Esophagus muscularis mucosa (tissue), 4 donors: ENCODE measurements at regions not wholly inside any gene's neighbourhood (a gene's known extent, or its start where the extent isn't known, plus 50 kb on each side); places are given as distances from the start of the nearest gene placed in this dataset.

Experiments
- DNase-seq: peaks from one replicate; pipeline ENCODE4 v3.0.0-alpha.2; 2017; ENCODE audit errors: extremely low spot score
- H3K27ac ChIP-seq, 4 donors: fragments of 200-600 bp; sonication (generic); replicated peaks in 1 of 4; 1 replicate in 3 of 4; 2 replicates in 1 of 4; pipeline ENCODE4 v1.5.1; 2016 to 2019; ENCODE audit warnings: mild to moderate bottlenecking in 1 of 4
- H3K27me3 ChIP-seq, 4 donors: fragments of 200-600 bp; sonication (generic); one replicate each; pipeline versions ENCODE4 v1.5.1 to v1.6.0; 2016 to 2019
- H3K36me3 ChIP-seq, 4 donors: fragments of 200-600 bp; sonication (generic); one replicate each; pipeline ENCODE4 v1.5.1; 2016 to 2019
- H3K4me1 ChIP-seq, 4 donors: fragments of 200-600 bp; sonication (generic); one replicate each; pipeline ENCODE4 v1.5.1; 2016 to 2019
- H3K4me3 ChIP-seq, 4 donors: fragments of 200-600 bp; sonication (generic); 1 replicate in 2 of 4; 2 replicates in 2 of 4; pipeline ENCODE4 v1.5.1; 2016 to 2019; ENCODE audit warnings: mild to moderate bottlenecking in 4 of 4, moderate library complexity in 1 of 4
- H3K9me3 ChIP-seq, 4 donors: fragments of 200-600 bp; sonication (generic); 1 replicate in 3 of 4; 2 replicates in 1 of 4; pipeline ENCODE4 v1.5.1; 2016 to 2019
- CTCF ChIP-seq, 3 experiments: fragments of 200-600 bp in 2 of 3; fragments of 450-650 bp in 1 of 3; sonication (generic) in 2 of 3; IDR thresholded peaks; one replicate each; pipeline ENCODE4 v1.5.1; 2017 to 2019; ENCODE audit warnings: antibody characterized with exemption in 3 of 3, mild to moderate bottlenecking in 2 of 3, moderate library complexity in 1 of 3
- EP300 ChIP-seq: sonication (generic); formaldehyde crosslinking; IDR thresholded peaks from one replicate; pipeline ENCODE4 v1.6.1; 2017; ENCODE audit warnings: antibody characterized with exemption
- POLR2A ChIP-seq: fragments of 450-650 bp; IDR thresholded peaks from one replicate; pipeline ENCODE4 v1.6.1; 2017; ENCODE audit warnings: antibody characterized with exemption, moderate library complexity, mild to moderate bottlenecking, low read depth
- POLR2AphosphoS5 ChIP-seq, 2 donors: sonication (generic); formaldehyde crosslinking; IDR thresholded peaks; one replicate each; pipeline ENCODE4 v1.6.1; 2017; ENCODE audit warnings: antibody characterized with exemption in 2 of 2
- WGBS: methylation state at CpG from one replicate; pipeline ENCODE4 v1.1.5; 2018; 5-methylcytosine and 5-hydroxymethylcytosine counted together
- intact Hi-C: fragments of 100-400 bp; cut with DNase I; formaldehyde crosslinking; loops from one replicate; pipeline ENCODE4 v1.15.1; 2023

DNA sequence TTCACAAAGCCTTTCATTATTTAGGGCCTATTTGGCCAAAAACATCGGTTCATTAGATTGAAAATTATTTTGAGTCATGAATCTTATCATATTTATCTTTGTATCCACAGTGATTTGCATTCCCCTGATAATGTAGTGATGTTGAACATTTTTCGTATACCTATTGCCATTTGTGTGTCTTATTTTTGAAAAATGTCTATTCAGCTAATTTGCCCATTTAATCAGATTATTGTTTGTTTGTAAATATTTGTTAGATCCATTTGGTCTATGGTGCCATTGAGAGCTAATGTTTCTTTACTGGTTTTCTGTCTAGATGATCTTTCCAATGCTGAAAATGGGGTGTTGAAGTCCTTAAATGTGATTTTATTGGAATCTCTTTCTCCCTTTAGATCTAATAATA is 439.2 kb upstream of the TYRP1 start:
- no peak for DNase-seq
- Histone ChIP-seq H3K36me3 (no peaks in the 10 kb centered on the region), H3K4me1 (no peaks in the 10 kb centered on the region), H3K9me3 (peaks cover 0 to 8% (median 4%) of the 10 kb centered on the region in 4 donors), H3K27me3 (no peaks in the 10 kb centered on the region), H3K27ac (no peak overlapping the region), H3K4me3 (no peak overlapping the region)
- intact Hi-C loops = no loop called here
- no peak for TF ChIP-seq CTCF (IDR thresholded peaks at IDR 0.05)
- no peak for TF ChIP-seq EP300
- WGBS = 37% methylated on average over 2 of the region's 2 CpGs

- no peaks in the 10 kb centered on the region for H3K36me3 ChIP-seq
- H3K9me3 ChIP-seq = no peaks in the 10 kb centered on the region
- H3K4me3 ChIP-seq = no peak overlapping the region
- no peaks in the 10 kb centered on the region for H3K27me3 ChIP-seq
- H3K27ac ChIP-seq = no peak overlapping the region
- TF ChIP-seq POLR2AphosphoS5 (IDR thresholded peaks at IDR 0.05) = no peak
- no peak for TF ChIP-seq CTCF (IDR thresholded peaks at IDR 0.05)
- intact Hi-C loops = no loop called here
- WGBS = 69% methylated on average over 2 of the region's 2 CpGs
- peaks cover 0 to 9% (median 4%) of the 10 kb centered on the region in 4 donors for H3K4me1 ChIP-seq
- no peak for DNase-seq
Observed at GRCh38 chr9:12266758-12267157, 426.4 kb upstream of the TYRP1 start.

DNA sequence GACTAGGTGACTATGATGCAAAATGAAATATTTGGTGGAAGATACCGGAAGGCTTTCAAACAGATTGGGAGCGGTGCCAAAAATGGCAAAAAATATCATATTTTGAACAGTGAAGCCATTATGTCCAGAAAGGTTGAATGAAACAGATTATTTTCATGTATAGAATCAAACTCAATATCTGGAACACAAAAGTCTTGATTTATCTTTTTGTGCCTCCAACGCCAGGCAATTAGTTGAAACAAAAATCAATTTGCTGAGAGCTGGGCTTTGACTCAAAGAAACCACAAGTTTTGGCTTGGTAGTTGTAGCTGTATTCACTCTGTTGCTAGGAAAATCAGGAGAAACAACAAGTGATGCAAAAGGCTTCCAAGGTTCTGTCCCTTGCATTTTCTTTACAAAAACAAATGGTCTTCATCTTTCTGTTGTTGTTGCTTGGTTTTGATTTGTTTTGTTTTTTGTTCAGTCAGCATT is 421.7 kb upstream of the TYRP1 start:
- no peak for DNase-seq
- Histone ChIP-seq H3K4me1 (peaks cover 0 to 42% (median 21%) of the 10 kb centered on the region in 4 donors), H3K9me3 (no peaks in the 10 kb centered on the region), H3K36me3 (no peaks in the 10 kb centered on the region), H3K27me3 (no peaks in the 10 kb centered on the region), H3K27ac (no peak overlapping the region), H3K4me3 (no peak overlapping the region)
- TF ChIP-seq POLR2AphosphoS5 (IDR thresholded peaks at IDR 0.05) = no peak
- no peak for TF ChIP-seq EP300
- TF ChIP-seq POLR2A = no peak
- TF ChIP-seq CTCF (IDR thresholded peaks at IDR 0.05) = no peak
- intact Hi-C loops = no loop called here
- 44% methylated on average over 3 of the region's 3 CpGs for WGBS

DNA sequence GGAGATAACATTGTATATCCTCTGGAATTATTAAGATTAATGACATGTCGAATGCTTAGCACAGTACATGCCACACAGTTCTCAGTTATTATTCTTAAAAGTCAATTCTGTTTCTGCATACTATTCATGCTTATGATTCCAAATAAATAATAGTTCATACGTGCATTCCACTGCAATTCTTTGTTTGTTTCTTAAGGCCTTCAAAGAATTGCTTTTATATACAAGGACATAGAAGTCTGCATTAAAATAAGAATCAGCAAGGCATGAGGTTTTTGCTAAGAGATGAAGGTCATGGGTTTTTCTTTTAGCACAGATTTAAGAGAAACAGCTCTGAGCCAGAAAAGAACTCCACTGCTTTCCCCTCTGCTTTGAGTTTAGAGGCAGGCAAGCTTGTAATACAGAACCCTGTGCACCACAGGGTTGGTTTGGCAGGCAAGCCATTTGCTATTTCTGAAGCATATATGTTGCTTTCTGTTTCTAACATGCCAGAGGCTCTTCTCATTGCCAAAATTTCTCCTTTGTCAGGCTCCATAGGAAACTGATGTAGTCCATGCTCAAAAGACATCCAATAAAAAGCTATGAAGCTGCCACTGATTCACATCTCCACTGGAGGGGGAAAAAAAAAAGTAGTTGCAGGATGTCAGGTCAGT is 420.6 kb upstream of the TYRP1 start:
- 41% methylated on average over 2 of the region's 2 CpGs for WGBS
- H3K27ac ChIP-seq = no peak overlapping the region
- H3K4me3 ChIP-seq = no peak overlapping the region
- no peaks in the 10 kb centered on the region for H3K36me3 ChIP-seq
- no peaks in the 10 kb centered on the region for H3K9me3 ChIP-seq
- intact Hi-C loops = no loop called here
- DNase-seq = no peak
- no peaks in the 10 kb centered on the region for H3K27me3 ChIP-seq
- H3K4me1 ChIP-seq = peaks cover 0 to 42% (median 21%) of the 10 kb centered on the region in 4 donors
- TF ChIP-seq EP300 (no peak), CTCF (IDR thresholded peaks at IDR 0.05) (no peak), POLR2AphosphoS5 (IDR thresholded peaks at IDR 0.05) (no peak), POLR2A (no peak)

DNA sequence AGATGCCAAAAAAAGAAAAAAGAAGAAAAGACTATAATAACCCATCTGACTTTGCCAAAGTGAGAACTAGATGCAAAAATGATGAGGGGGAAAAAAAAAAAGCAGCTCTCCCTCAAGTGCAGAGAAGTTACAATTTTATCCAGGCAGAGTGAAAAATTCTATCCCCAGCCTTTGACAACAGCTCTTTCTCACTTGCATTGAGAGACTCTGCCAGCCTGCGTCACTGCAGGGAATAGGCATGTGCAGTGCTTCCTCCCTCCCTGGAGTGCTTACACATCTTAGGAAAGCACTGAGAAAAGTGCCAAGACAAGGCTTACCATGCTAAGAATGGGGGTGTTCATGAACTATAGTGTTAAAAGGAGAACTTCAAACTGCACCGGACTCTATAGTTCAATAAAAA is 418.6 kb upstream of the TYRP1 start:
- no peaks in the 10 kb centered on the region for H3K36me3 ChIP-seq
- intact Hi-C loops = no loop called here
- H3K4me3 ChIP-seq = no peak overlapping the region
- H3K4me1 ChIP-seq = peaks cover 0 to 42% (median 21%) of the 10 kb centered on the region in 4 donors
- H3K27ac ChIP-seq = no peak overlapping the region
- WGBS = 53% methylated on average over 2 of the region's 2 CpGs
- no peaks in the 10 kb centered on the region for H3K27me3 ChIP-seq
- no peak for DNase-seq
- H3K9me3 ChIP-seq = no peaks in the 10 kb centered on the region
- TF ChIP-seq POLR2A (no peak), EP300 (no peak), CTCF (IDR thresholded peaks at IDR 0.05) (no peak), POLR2AphosphoS5 (IDR thresholded peaks at IDR 0.05) (no peak)
